ENCODE measurements at regions not wholly inside any gene's neighbourhood (a gene's known extent, or its start where the extent isn't known, plus 50 kb on each side); places are given as distances from the start of the nearest gene placed in this dataset.

GRCh38 chr6:164135511-164136132 lies 721.1 kb downstream of the QKI start:
- no peaks in the 10 kb centered on the region for H3K4me1 ChIP-seq (ENCODE audit: insufficient read depth, low read length)
- Mint-ChIP-seq H3K4me1 (ENCODE audit: low read depth, unreplicated experiment) (peaks cover 6% of the 10 kb centered on the region), H3K27ac (ENCODE audit: unreplicated experiment) (no peak overlapping the region), H3K9me3 (ENCODE audit: unreplicated experiment) (peaks cover 5% of the 10 kb centered on the region), H3K36me3 (ENCODE audit: low read depth, unreplicated experiment) (no peaks in the 10 kb centered on the region), H3K4me3 (ENCODE audit: unreplicated experiment) (no peak overlapping the region), H3K27me3 (ENCODE audit: low read depth, unreplicated experiment) (no peaks in the 10 kb centered on the region)
- no peak overlapping the region for H3K27ac ChIP-seq (ENCODE audit: low read depth, low read length)
- H4K20me1 ChIP-seq (ENCODE audit: insufficient read depth, low read length) = no peaks in the 10 kb centered on the region
- no peak overlapping the region for H3K4me3 ChIP-seq (ENCODE audit: insufficient read depth, low read depth, low read length)
- H3K9me3 ChIP-seq (ENCODE audit: insufficient read depth, low read depth, low read length) = peaks cover 3% of the 10 kb centered on the region
- no peak overlapping the region for H3K4me2 ChIP-seq (ENCODE audit: low read length)
- H3K36me3 ChIP-seq (ENCODE audit: insufficient read depth, low read length) = no peaks in the 10 kb centered on the region
- no peak for FAIRE-seq
- H3K9ac ChIP-seq (ENCODE audit: low read length) = no peak overlapping the region
- TF ChIP-seq EZH2 (IDR thresholded peaks at IDR 0.05; ENCODE audit: insufficient read depth, low read length) = no peak
- TF ChIP-seq, protein P1, sequence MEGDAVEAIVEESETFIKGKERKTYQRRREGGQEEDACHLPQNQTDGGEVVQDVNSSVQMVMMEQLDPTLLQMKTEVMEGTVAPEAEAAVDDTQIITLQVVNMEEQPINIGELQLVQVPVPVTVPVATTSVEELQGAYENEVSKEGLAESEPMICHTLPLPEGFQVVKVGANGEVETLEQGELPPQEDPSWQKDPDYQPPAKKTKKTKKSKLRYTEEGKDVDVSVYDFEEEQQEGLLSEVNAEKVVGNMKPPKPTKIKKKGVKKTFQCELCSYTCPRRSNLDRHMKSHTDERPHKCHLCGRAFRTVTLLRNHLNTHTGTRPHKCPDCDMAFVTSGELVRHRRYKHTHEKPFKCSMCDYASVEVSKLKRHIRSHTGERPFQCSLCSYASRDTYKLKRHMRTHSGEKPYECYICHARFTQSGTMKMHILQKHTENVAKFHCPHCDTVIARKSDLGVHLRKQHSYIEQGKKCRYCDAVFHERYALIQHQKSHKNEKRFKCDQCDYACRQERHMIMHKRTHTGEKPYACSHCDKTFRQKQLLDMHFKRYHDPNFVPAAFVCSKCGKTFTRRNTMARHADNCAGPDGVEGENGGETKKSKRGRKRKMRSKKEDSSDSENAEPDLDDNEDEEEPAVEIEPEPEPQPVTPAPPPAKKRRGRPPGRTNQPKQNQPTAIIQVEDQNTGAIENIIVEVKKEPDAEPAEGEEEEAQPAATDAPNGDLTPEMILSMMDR (IDR thresholded peaks at IDR 0.05; ENCODE audit: insufficient read depth, low read depth, low read length) = no peak
- H2AFZ ChIP-seq (ENCODE audit: low read depth, low read length) = no peak overlapping the region
- no peak for DNase-seq (ENCODE audit: low read depth)
- no peaks in the 10 kb centered on the region for H3K27me3 ChIP-seq (ENCODE audit: insufficient read depth, low read length)
- H3K79me2 ChIP-seq (ENCODE audit: insufficient read depth, low read length) = no peaks in the 10 kb centered on the region

DNA sequence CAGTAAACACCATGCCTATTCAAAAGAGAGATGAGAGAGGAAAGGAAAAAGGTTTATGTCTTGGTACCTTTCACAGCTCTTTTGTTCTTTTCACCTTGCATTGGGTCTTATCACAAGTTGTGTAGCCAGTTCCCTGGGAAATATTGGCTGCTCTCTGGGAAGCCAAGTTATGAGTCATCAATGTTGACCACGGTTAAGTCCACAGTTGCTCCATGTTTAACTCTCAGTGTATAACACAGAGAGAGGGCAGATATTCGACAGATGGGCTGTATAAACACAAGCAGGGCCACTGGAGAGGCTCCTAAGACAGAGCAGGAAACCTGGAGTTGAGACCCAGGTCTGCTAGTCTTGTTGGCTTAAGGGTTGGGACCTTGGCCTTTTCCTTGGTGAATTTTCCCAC lies 718.6 kb downstream of the QKI start:
- H3K27ac ChIP-seq (ENCODE audit: low read depth, low read length) = no peak overlapping the region
- no peaks in the 10 kb centered on the region for H3K36me3 Mint-ChIP-seq (ENCODE audit: low read depth, unreplicated experiment)
- H3K9me3 ChIP-seq (ENCODE audit: insufficient read depth, low read depth, low read length) = peaks cover 3% of the 10 kb centered on the region
- TF ChIP-seq EZH2 (IDR thresholded peaks at IDR 0.05; ENCODE audit: insufficient read depth, low read length) = no peak
- TF ChIP-seq, protein P1 (IDR thresholded peaks at IDR 0.05; ENCODE audit: insufficient read depth, low read depth, low read length) = no peak
- no peak overlapping the region for H2AFZ ChIP-seq (ENCODE audit: low read depth, low read length)
- H3K9me3 Mint-ChIP-seq (ENCODE audit: unreplicated experiment) = peaks cover 5% of the 10 kb centered on the region
- no peaks in the 10 kb centered on the region for H3K27me3 Mint-ChIP-seq (ENCODE audit: low read depth, unreplicated experiment)
- DNase-seq (ENCODE audit: low read depth) (peak; percentile 58), FAIRE-seq (no peak)
- H3K36me3 ChIP-seq (ENCODE audit: insufficient read depth, low read length) = no peaks in the 10 kb centered on the region
- no peaks in the 10 kb centered on the region for H3K27me3 ChIP-seq (ENCODE audit: insufficient read depth, low read length)
- H3K4me1 Mint-ChIP-seq (ENCODE audit: low read depth, unreplicated experiment) = peaks cover 6% of the 10 kb centered on the region
- no peak overlapping the region for H3K4me3 ChIP-seq (ENCODE audit: insufficient read depth, low read depth, low read length)
- H3K27ac Mint-ChIP-seq (ENCODE audit: unreplicated experiment) = no peak overlapping the region
- no peaks in the 10 kb centered on the region for H4K20me1 ChIP-seq (ENCODE audit: insufficient read depth, low read length)
- H3K4me1 ChIP-seq (ENCODE audit: insufficient read depth, low read length) = no peaks in the 10 kb centered on the region
- no peak overlapping the region for H3K9ac ChIP-seq (ENCODE audit: low read length)
- no peak overlapping the region for H3K4me2 ChIP-seq (ENCODE audit: low read length)
- H3K79me2 ChIP-seq (ENCODE audit: insufficient read depth, low read length) = no peaks in the 10 kb centered on the region
- H3K4me3 Mint-ChIP-seq (ENCODE audit: unreplicated experiment) = no peak overlapping the region

- Mint-ChIP-seq H3K27me3 (ENCODE audit: low read depth, unreplicated experiment) (no peaks in the 10 kb centered on the region), H3K9me3 (ENCODE audit: unreplicated experiment) (peaks cover 3% of the 10 kb centered on the region), H3K27ac (ENCODE audit: unreplicated experiment) (no peak overlapping the region), H3K36me3 (ENCODE audit: low read depth, unreplicated experiment) (no peaks in the 10 kb centered on the region), H3K4me3 (ENCODE audit: unreplicated experiment) (no peak overlapping the region), H3K4me1 (ENCODE audit: low read depth, unreplicated experiment) (peaks cover 6% of the 10 kb centered on the region)
- Histone ChIP-seq H3K27me3 (ENCODE audit: insufficient read depth, low read length) (no peaks in the 10 kb centered on the region), H3K36me3 (ENCODE audit: insufficient read depth, low read length) (no peaks in the 10 kb centered on the region), H3K9ac (ENCODE audit: low read length) (no peak overlapping the region), H3K79me2 (ENCODE audit: insufficient read depth, low read length) (no peaks in the 10 kb centered on the region), H3K4me2 (ENCODE audit: low read length) (no peak overlapping the region), H3K9me3 (ENCODE audit: insufficient read depth, low read depth, low read length) (peaks cover 3% of the 10 kb centered on the region), H3K4me1 (ENCODE audit: insufficient read depth, low read length) (no peaks in the 10 kb centered on the region), H3K4me3 (ENCODE audit: insufficient read depth, low read depth, low read length) (no peak overlapping the region), H4K20me1 (ENCODE audit: insufficient read depth, low read length) (no peaks in the 10 kb centered on the region), H3K27ac (ENCODE audit: low read depth, low read length) (no peak overlapping the region), H2AFZ (ENCODE audit: low read depth, low read length) (no peak overlapping the region)
- DNase-seq (ENCODE audit: low read depth) (no peak), FAIRE-seq (no peak)
- no peak for TF ChIP-seq EZH2 (IDR thresholded peaks at IDR 0.05; ENCODE audit: insufficient read depth, low read length)
- TF ChIP-seq, protein P1 (IDR thresholded peaks at IDR 0.05; ENCODE audit: insufficient read depth, low read depth, low read length) = no peak
Measured at GRCh38 chr6:164130585-164130984, 716.1 kb downstream of the QKI start.
